CD14-positive monocyte (primary cell): ENCODE measurements at regions not wholly inside any gene's neighbourhood (a gene's known extent, or its start where the extent isn't known, plus 50 kb on each side); places are given as distances from the start of the nearest gene placed in this dataset.

ENCODE experiments used
- DNase-seq, 3 donors: peaks; one replicate each; pipeline ENCODE4 v3.0.0-alpha.2; 2011 to 2022
- H2AFZ ChIP-seq: 2 replicates; pipeline ENCODE4 v1.6.0; 2012; ENCODE audit warnings: mild to moderate bottlenecking, low read depth, low read length, inconsistent platforms; ENCODE audit not compliant: insufficient read depth, poor library complexity, severe bottlenecking
- H3K27ac ChIP-seq, 2 donors: 1 replicate in 1 of 2; 2 replicates in 1 of 2; pipeline ENCODE4 v1.5.1; 2012 to 2013; ENCODE audit warnings: low read length in 2 of 2, control low read depth in 1 of 2, inconsistent platforms in 1 of 2, low read depth in 1 of 2, mild to moderate bottlenecking in 1 of 2
- H3K27me3 ChIP-seq, 2 donors: one replicate each; pipeline versions ENCODE4 v1.6.0 to v1.6.1; 2011 to 2013; ENCODE audit warnings: low read length in 2 of 2; ENCODE audit not compliant: control insufficient read depth in 2 of 2, insufficient read depth in 2 of 2
- H3K36me3 ChIP-seq, 2 donors: replicated peaks in 1 of 2; 1 replicate in 1 of 2; 2 replicates in 1 of 2; pipeline versions ENCODE4 v1.5.1 to v1.6.1; 2012 to 2013; ENCODE audit warnings: low read length in 2 of 2, control low read depth in 1 of 2, inconsistent platforms in 1 of 2, mild to moderate bottlenecking in 1 of 2; ENCODE audit not compliant: insufficient read depth in 2 of 2, control insufficient read depth in 1 of 2
- H3K4me1 ChIP-seq, 2 donors: 1 replicate in 1 of 2; 2 replicates in 1 of 2; pipeline versions ENCODE4 v1.5.1 to v1.6.1; 2012 to 2013; ENCODE audit warnings: low read length in 2 of 2, control low read depth in 1 of 2, inconsistent platforms in 1 of 2, mild to moderate bottlenecking in 1 of 2, moderate library complexity in 1 of 2; ENCODE audit not compliant: insufficient read depth in 2 of 2, control insufficient read depth in 1 of 2
- H3K4me2 ChIP-seq: replicated peaks from 2 replicates; pipeline ENCODE3; 2012; ENCODE audit warnings: low read length, moderate library complexity, mild to moderate bottlenecking; ENCODE audit not compliant: poor library complexity, severe bottlenecking; ENCODE audit errors: extremely low read depth
- H3K4me3 ChIP-seq, 3 experiments: fragments of 200-600 bp in 1 of 3; sonication (generic) in 1 of 3; replicated peaks in 1 of 3; 1 replicate in 2 of 3; 2 replicates in 1 of 3; pipeline ENCODE4 v1.5.1; 2011 to 2013; ENCODE audit warnings: low read length in 3 of 3, mild to moderate bottlenecking in 3 of 3, control low read depth in 2 of 3, low read depth in 2 of 3, inconsistent platforms in 1 of 3, moderate library complexity in 1 of 3
- H3K79me2 ChIP-seq: 2 replicates; pipeline ENCODE4 v1.6.0; 2012; ENCODE audit warnings: mild to moderate bottlenecking, control low read depth, inconsistent platforms, low read length, moderate library complexity; ENCODE audit not compliant: insufficient read depth
- H3K9ac ChIP-seq: 2 replicates; pipeline ENCODE4 v1.6.0; 2017; ENCODE audit warnings: low read length, mild to moderate bottlenecking; ENCODE audit not compliant: insufficient read depth, poor library complexity, severe bottlenecking
- H3K9me3 ChIP-seq, 2 donors: replicated peaks in 1 of 2; 1 replicate in 1 of 2; 2 replicates in 1 of 2; pipeline versions ENCODE4 v1.5.1 to v1.6.1; 2012 to 2013; ENCODE audit warnings: low read length in 2 of 2, control low read depth in 1 of 2; ENCODE audit not compliant: control insufficient read depth in 1 of 2, insufficient read depth in 1 of 2
- H4K20me1 ChIP-seq: 2 replicates; pipeline ENCODE4 v1.6.0; 2012; ENCODE audit warnings: mild to moderate bottlenecking, low read length, control low read depth, moderate library complexity; ENCODE audit not compliant: insufficient read depth
- H3K27ac Mint-ChIP-seq, 7 donors: one replicate each; pipeline ENCODE4 v1.8.0; 2020; ENCODE audit warnings: mild to moderate bottlenecking in 7 of 7, mixed read lengths in 7 of 7, moderate library complexity in 6 of 7, inconsistent platforms in 2 of 7
- H3K27me3 Mint-ChIP-seq, 3 donors: one replicate each; pipeline ENCODE4 v1.8.0; 2021 to 2022; ENCODE audit warnings: low read depth in 3 of 3, mild to moderate bottlenecking in 3 of 3, mixed read lengths in 3 of 3, moderate library complexity in 3 of 3, inconsistent platforms in 1 of 3
- H3K36me3 Mint-ChIP-seq, 2 donors: one replicate each; pipeline ENCODE4 v1.8.0; 2020; ENCODE audit warnings: mixed read lengths in 2 of 2, inconsistent platforms in 1 of 2, mild to moderate bottlenecking in 1 of 2
- H3K4me1 Mint-ChIP-seq: one replicate; pipeline ENCODE4 v1.8.0; 2020; ENCODE audit warnings: mild to moderate bottlenecking, mixed read lengths
- H3K4me3 Mint-ChIP-seq, 2 donors: one replicate each; pipeline ENCODE4 v1.8.0; 2020; ENCODE audit warnings: mild to moderate bottlenecking in 2 of 2, mixed read lengths in 2 of 2, moderate library complexity in 1 of 2
- H3K9me3 Mint-ChIP-seq, 7 donors: one replicate each; pipeline ENCODE4 v1.8.0; 2020 to 2022; ENCODE audit warnings: mixed read lengths in 7 of 7, mild to moderate bottlenecking in 6 of 7, moderate library complexity in 6 of 7, inconsistent platforms in 2 of 7
- WGBS: methylation state at CpG from one replicate; pipeline ENCODE4 v1.1.5; 2013; ENCODE audit warnings: missing lambda C conversion rate; ENCODE audit not compliant: insufficient coverage; 5-methylcytosine and 5-hydroxymethylcytosine counted together
- intact Hi-C, 2 donors: fragments of 100-400 bp; cut with micrococcal nuclease; formaldehyde crosslinking; loops; one replicate each; pipeline versions ENCODE4 v1.15.0 to v1.15.1; 2023
- TF ChIP-seq, protein P1 (sequence below): fragments of 200-600 bp; IDR thresholded peaks from one replicate; pipeline ENCODE4 v1.8.0; 2022; ENCODE audit warnings: antibody characterized with exemption, mild to moderate bottlenecking

DNA sequence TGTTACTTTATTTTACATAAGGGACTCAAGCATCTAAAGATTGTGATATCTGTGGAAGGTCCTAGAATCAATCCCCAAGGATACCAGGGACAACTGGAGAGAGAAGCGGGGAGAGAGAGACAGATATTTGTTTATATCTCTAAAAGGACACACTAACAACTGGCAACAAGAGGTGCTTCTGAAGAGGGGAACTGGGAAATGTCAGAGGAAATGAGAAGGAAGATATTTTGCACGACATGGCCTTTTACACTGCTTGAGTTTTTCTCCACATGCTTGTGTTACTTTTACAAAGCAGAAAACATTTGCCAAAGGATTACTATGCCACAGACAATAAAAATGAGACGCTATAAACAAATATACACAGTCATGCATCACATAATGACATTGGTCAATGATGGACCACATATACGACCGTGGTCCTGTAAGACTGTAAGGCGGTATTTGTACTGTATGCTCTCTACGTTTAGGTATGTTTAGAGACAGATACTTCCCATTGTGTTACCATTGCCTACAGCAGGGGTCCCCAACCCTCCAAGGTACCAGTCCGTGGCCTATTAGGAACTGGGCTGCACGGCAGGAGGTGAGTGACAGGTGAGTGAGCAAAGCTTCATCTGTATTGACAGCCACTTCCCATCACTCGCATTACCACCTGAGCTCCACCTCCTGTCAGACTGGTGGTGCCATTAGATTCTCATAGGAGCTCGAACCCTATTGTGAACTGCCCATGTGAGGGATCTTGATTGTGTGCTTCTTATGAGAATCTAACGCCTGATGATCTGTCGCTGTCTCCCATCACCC lies 64.6 kb upstream of the PTPN1 start:
- Histone ChIP-seq H3K9me3 (no peaks in the 10 kb centered on the region), H3K9ac (no peak overlapping the region), H3K79me2 (no peaks in the 10 kb centered on the region), H3K27me3 (no peaks in the 10 kb centered on the region), H3K4me2 (no peak overlapping the region), H3K36me3 (no peaks in the 10 kb centered on the region), H4K20me1 (no peaks in the 10 kb centered on the region), H2AFZ (no peak overlapping the region), H3K4me1 (peaks cover 37 to 41% of the 10 kb centered on the region in 2 donors), H3K27ac (peak overlapping the region in 1 of 2 donors; percentile 43), H3K4me3 (no peak overlapping the region)
- H3K4me1 Mint-ChIP-seq, result peaks cover 47% of the 10 kb centered on the region
- intact Hi-C loops, result no loop called here
- H3K9me3 Mint-ChIP-seq, result peaks cover 0 to 3% (median 0%) of the 10 kb centered on the region in 7 donors
- TF ChIP-seq, protein P1, sequence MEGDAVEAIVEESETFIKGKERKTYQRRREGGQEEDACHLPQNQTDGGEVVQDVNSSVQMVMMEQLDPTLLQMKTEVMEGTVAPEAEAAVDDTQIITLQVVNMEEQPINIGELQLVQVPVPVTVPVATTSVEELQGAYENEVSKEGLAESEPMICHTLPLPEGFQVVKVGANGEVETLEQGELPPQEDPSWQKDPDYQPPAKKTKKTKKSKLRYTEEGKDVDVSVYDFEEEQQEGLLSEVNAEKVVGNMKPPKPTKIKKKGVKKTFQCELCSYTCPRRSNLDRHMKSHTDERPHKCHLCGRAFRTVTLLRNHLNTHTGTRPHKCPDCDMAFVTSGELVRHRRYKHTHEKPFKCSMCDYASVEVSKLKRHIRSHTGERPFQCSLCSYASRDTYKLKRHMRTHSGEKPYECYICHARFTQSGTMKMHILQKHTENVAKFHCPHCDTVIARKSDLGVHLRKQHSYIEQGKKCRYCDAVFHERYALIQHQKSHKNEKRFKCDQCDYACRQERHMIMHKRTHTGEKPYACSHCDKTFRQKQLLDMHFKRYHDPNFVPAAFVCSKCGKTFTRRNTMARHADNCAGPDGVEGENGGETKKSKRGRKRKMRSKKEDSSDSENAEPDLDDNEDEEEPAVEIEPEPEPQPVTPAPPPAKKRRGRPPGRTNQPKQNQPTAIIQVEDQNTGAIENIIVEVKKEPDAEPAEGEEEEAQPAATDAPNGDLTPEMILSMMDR, result no peak
- WGBS, result no CpG with 5 or more reads among the region's 13 CpGs
- H3K27me3 Mint-ChIP-seq, result peaks cover 0 to 2% (median 2%) of the 10 kb centered on the region in 3 donors
- H3K4me3 Mint-ChIP-seq, result no peak overlapping the region
- H3K36me3 Mint-ChIP-seq, result peaks cover 0 to 5% of the 10 kb centered on the region in 2 donors
- peak in 2 of 3 donors; percentile 64 for DNase-seq
- peak overlapping the region in 3 of 7 donors; percentile 24 to 75 (median 75) for H3K27ac Mint-ChIP-seq

DNA sequence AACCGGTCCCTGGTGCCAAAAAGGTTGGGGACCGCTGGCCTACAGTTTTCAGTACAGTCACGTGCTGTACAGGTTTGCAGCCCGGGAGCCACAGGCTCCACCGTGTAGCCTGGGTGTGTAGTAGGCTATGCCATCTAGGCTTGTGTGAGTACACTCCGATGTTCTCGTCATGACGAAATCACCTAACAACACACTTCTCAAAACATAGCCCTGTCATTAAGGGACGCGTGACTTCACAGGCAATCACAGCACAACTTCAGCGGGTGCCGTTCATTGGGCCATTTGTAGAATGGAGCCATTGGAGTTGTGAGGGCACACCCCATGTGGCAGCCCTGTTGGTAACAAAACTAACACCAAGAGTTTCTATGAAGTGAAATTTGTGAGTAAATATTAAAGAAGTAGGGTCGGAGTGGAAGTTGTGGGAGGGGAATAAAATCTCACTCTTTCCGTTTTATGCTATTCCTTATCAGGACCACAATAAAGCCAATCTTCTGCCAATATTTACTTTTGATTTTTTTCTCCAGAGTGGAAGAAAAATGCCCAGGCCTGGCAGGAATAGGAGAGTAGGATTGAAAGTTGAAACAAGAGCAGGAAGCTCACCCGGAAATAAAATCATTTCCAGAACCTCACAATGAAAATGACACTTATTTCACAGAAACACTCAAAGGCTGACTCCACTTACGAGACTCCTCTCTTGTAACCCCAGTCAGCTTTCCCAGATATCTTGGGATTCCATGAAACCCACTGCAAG lies 63.7 kb upstream of the PTPN1 start:
- Histone ChIP-seq H3K4me2 (no peak overlapping the region), H3K9ac (no peak overlapping the region), H4K20me1 (no peaks in the 10 kb centered on the region), H3K9me3 (no peaks in the 10 kb centered on the region), H2AFZ (no peak overlapping the region), H3K27ac (no peak overlapping the region), H3K4me3 (no peak overlapping the region), H3K4me1 (peaks cover 37 to 41% of the 10 kb centered on the region in 2 donors), H3K79me2 (no peaks in the 10 kb centered on the region), H3K36me3 (no peaks in the 10 kb centered on the region), H3K27me3 (no peaks in the 10 kb centered on the region)
- Mint-ChIP-seq H3K27ac (peak overlapping the region in 4 of 7 donors; percentile 25 to 83 (median 73)), H3K4me3 (no peak overlapping the region), H3K9me3 (peaks cover 0 to 3% (median 0%) of the 10 kb centered on the region in 7 donors), H3K4me1 (peaks cover 47% of the 10 kb centered on the region), H3K27me3 (peaks cover 0 to 3% (median 2%) of the 10 kb centered on the region in 3 donors), H3K36me3 (peaks cover 0 to 5% of the 10 kb centered on the region in 2 donors)
- intact Hi-C loops, result no loop called here
- DNase-seq, result peak; percentile 57 to 82 (median 70)
- TF ChIP-seq, protein P1, result no peak
- WGBS, result 96% methylated on average over 4 of the region's 16 CpGs
